ENCODE measurements at regions not wholly inside any gene's neighbourhood (a gene's known extent, or its start where the extent isn't known, plus 50 kb on each side); places are given as distances from the start of the nearest gene placed in this dataset.

DNA sequence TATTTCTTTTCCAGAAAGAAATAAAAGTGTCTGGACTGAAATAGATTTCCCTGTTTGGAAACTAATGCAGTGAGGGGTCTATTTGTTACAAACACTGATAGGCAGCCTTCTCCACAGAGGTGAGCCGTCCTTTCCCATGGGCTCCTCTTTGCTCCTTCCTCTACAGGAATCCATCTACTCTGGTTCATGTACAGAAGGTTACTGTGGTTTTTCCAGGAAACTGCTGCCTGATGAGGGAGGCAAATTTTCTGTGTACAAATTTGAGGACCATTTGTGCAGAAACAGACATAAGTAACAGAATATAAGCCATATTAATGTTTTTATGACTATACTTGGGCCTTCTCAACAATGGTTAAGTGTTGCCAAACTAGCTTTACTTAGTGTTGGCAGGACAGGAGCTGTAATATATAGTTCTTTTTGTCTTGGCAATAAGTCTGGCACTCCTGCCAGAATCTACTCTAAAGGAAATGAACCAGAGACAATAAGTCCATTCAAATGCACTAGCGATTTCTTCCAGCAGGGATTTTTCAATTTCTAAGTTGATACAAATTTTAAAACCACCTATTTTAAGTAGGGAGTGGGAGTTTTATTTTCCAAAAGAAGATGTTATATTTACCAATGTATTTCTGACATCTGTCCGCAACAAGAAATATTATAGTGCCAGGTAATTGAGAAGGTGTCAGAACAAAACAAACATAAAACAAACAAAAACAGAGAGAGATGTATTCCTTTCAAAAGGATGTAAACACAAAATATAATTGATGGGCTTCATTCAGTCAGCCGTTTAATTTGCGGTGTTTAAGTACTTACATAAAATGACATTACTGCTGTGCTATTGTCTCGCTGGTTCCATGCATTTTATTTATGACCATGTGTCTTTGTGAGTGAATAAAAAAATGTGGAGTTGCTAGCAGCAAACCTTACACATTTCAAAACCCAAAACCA is 91.0 kb upstream of the NFE2L3 start:
- FAIRE-seq = no peak
- Histone ChIP-seq H3K27me3 (no peaks in the 10 kb centered on the region), H3K36me3 (no peaks in the 10 kb centered on the region), H3K4me1 (peaks cover 7 to 15% (median 14%) of the 10 kb centered on the region in 3 donors), H3K4me3 (no peak overlapping the region), H3K9me3 (no peaks in the 10 kb centered on the region), H3K27ac (peak overlapping the region in 2 of 4 donors; percentile 34 to 59)
- ATAC-seq = peak; percentile 41 to 80 (median 66)
- no peak for DNase-seq
- WGBS, 2 donors = 30 to 39% methylated on average over 6 of the region's 6 CpGs
- intact Hi-C loops (cut with DNase I) = loop anchor here in 1 of 3 donors (5.0 to 10.0 kb wide), 2 partner anchors 46 to 169 kb away; no protein-coding TSS in a partner anchor
- TF ChIP-seq, protein P1, sequence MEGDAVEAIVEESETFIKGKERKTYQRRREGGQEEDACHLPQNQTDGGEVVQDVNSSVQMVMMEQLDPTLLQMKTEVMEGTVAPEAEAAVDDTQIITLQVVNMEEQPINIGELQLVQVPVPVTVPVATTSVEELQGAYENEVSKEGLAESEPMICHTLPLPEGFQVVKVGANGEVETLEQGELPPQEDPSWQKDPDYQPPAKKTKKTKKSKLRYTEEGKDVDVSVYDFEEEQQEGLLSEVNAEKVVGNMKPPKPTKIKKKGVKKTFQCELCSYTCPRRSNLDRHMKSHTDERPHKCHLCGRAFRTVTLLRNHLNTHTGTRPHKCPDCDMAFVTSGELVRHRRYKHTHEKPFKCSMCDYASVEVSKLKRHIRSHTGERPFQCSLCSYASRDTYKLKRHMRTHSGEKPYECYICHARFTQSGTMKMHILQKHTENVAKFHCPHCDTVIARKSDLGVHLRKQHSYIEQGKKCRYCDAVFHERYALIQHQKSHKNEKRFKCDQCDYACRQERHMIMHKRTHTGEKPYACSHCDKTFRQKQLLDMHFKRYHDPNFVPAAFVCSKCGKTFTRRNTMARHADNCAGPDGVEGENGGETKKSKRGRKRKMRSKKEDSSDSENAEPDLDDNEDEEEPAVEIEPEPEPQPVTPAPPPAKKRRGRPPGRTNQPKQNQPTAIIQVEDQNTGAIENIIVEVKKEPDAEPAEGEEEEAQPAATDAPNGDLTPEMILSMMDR (IDR thresholded peaks at IDR 0.05) = no peak

DNA sequence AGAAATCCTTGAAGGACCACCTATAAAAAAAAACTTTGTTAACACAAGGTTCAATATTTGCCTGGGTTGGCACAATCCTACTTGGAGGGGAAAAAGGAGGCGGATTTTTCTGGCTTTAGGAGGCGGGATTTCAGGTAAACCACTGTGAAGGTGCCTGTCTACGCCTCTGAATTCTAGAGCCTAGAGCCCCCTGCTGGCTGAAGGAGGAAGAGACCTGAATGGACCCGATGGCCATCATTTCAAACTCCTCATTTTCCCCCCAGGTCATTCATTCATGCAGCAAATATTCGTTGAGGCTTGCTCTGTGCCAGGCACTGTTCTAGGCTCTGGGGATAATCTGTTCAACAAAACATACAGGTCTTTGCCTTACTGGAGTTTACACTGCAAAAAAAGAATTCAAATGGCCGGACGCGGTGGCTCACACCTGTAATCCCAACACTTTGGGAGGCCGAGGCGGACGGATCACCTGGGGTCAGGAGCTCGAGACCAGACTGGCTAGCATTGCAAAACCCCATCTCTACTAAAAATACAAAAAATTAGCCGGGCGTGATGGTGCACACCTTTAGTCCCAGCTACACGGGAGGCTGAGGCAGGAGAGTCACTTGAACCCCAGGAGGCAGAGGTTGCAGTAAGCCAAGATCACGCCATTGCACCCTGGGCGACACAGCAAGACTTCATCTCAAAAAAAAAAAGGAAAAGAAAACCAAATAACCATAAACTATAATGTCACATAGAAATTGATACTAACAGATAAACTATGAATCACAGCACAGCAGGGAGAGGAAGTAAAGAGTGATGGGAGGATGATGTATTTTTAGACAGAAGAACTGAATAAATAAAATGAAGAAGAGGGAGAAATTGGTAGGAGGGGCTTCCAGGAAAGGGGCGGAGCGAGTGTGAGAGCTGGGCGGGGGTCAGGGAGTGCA is 90.1 kb upstream of the NFE2L3 start:
- WGBS, 2 donors = 63 to 67% methylated on average over 20 of the region's 20 CpGs
- peaks cover 7 to 15% (median 14%) of the 10 kb centered on the region in 3 donors for H3K4me1 ChIP-seq
- no peak overlapping the region for H3K4me3 ChIP-seq
- no peaks in the 10 kb centered on the region for H3K36me3 ChIP-seq
- peak overlapping the region in 2 of 4 donors; percentile 34 to 59 for H3K27ac ChIP-seq
- H3K27me3 ChIP-seq = no peaks in the 10 kb centered on the region
- TF ChIP-seq, protein P1 (IDR thresholded peaks at IDR 0.05) = peak; percentile 69 to 89 (median 78)
- DNase-seq (peak in 5 of 6 donors; percentile 76 to 87 (median 84)), ATAC-seq (peak; percentile 90 to 98 (median 97)), FAIRE-seq (no peak)
- intact Hi-C loops (cut with DNase I) = loop anchor here in 2 of 3 donors (2.0 to 10.0 kb wide), 3 partner anchors 47 to 171 kb away; no protein-coding TSS in a partner anchor
- H3K9me3 ChIP-seq = no peaks in the 10 kb centered on the region

DNA sequence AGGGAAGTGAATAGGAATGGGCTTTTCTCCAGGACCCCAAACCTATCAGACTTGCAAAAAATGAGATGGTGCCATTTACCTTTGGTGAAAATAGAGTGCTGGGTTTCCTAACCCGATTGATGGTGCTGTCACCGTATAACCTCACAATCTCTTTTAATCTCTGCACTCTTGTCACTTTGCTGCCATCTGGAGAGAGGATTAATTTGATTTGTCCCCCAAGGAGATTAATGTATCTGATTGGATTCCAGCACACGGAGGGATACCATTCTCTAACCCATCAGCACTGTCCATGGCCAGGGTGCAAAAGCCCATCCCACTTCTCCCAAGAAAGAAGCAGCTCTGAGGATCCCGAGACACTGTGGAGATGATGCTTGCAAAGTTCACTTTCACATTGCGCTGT is 86.3 kb upstream of the NFE2L3 start:
- Histone ChIP-seq H3K4me3 (no peak overlapping the region), H3K27me3 (no peaks in the 10 kb centered on the region), H3K4me1 (peaks cover 4 to 9% (median 8%) of the 10 kb centered on the region in 3 donors), H3K27ac (no peak overlapping the region), H3K9me3 (no peaks in the 10 kb centered on the region), H3K36me3 (no peaks in the 10 kb centered on the region)
- intact Hi-C loops (cut with DNase I) = loop anchor here in 1 of 3 donors (10.0 kb wide), 1 partner anchor 51 kb away; no protein-coding TSS in a partner anchor
- ATAC-seq (no peak), DNase-seq (no peak), FAIRE-seq (no peak)
- TF ChIP-seq, protein P1 (IDR thresholded peaks at IDR 0.05) = no peak
- WGBS, 2 donors = 81 to 82% methylated on average over 5 of the region's 5 CpGs

DNA sequence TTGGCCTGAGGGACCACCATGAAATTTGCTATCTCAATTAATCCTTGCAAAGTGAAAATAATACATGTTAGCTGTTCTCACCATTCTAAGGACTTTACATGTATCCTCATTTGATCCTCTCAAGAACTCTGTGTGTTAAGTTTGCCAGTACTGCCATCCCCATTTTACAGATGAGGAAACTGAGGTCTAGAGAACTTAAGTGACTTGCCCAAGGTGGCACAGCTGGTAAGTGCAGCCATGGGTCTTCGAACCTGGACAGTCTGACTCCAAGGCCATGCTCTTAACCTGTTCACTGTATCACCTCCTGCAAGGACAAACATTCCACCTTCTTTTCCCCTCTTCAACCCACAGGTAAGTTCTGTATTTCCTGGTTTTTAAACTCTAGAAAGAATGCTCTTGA is 85.3 kb upstream of the NFE2L3 start:
- no peak overlapping the region for H3K27ac ChIP-seq
- no peaks in the 10 kb centered on the region for H3K36me3 ChIP-seq
- H3K4me1 ChIP-seq = no peaks in the 10 kb centered on the region
- FAIRE-seq (no peak), DNase-seq (no peak), ATAC-seq (no peak)
- intact Hi-C loops (cut with DNase I) = loop anchor here in 1 of 3 donors (10.0 kb wide), 1 partner anchor 52 kb away; no protein-coding TSS in a partner anchor
- H3K4me3 ChIP-seq = no peak overlapping the region
- 58 to 59% methylated on average over 1 of the region's 1 CpG for WGBS, 2 donors
- TF ChIP-seq, protein P1 (IDR thresholded peaks at IDR 0.05) = no peak
- no peaks in the 10 kb centered on the region for H3K9me3 ChIP-seq
- no peaks in the 10 kb centered on the region for H3K27me3 ChIP-seq
